ENCODE measurements at regions not wholly inside any gene's neighbourhood (a gene's known extent, or its start where the extent isn't known, plus 50 kb on each side); places are given as distances from the start of the nearest gene placed in this dataset.

DNA sequence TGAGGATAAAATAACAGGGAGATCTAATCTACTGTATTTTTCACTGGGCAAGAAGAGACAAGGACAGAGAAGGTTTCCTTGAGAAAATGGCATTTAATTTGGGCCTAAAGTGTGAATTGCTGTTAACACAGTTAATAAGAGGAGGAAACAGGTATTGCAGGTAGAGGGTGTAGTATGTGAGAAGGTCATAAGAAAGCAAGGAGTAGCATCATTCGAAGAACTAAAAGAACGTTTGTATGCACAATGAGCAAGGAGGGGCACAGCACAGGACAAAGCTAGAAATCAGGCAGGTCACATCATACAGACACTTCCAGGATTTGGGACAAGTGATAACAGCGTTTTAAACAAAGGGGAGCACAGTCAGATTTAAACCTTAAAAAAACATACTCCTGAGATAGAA, 85.1 kb upstream of the PLEKHA5 start:
- no CpG with 5 or more reads among the region's 3 CpGs for WGBS (ENCODE audit: extremely low coverage, insufficient coverage, low lambda C conversion rate)

DNA sequence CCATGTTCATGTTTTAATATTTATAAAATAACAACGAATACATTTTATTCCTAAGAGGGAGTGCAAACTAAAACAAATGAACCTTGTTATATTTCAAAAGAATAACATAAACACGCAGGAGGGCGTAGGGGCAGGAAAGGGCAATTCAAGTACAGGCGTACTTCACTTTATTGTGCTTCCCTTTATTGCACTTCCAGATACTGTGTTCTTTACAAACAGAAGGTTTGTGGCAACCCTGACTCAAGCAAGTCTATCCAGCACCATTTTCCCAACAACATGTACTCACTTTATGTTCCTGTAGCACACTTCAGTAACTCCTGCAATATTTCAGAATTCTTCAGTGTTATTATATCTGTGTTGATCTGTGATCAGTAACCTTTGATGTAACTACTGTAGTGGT, 84.6 kb upstream of the PLEKHA5 start:
- H3K4me1 ChIP-seq (ENCODE audit: control insufficient read depth, low read depth, low read length), result no peaks in the 10 kb centered on the region
- no peak overlapping the region for H2BK5ac ChIP-seq (ENCODE audit: low read length)
- no peaks in the 10 kb centered on the region for H3K27me3 ChIP-seq (ENCODE audit: insufficient read depth, low read length, poor library complexity)
- H3K23ac ChIP-seq (ENCODE audit: low read length), result no peak overlapping the region
- H4K8ac ChIP-seq (ENCODE audit: low read depth, low read length), result no peak overlapping the region
- WGBS (ENCODE audit: extremely low coverage, insufficient coverage, low lambda C conversion rate), result no CpG with 5 or more reads among the region's 4 CpGs
- H3K4me2 ChIP-seq (ENCODE audit: low read length), result no peak overlapping the region
- no peak for DNase-seq
- no peak overlapping the region for H2BK120ac ChIP-seq (ENCODE audit: low read depth, low read length)
- H3K9ac ChIP-seq (ENCODE audit: low read length), result no peak overlapping the region
- H3K79me1 ChIP-seq (ENCODE audit: low read length), result no peaks in the 10 kb centered on the region
- no peak overlapping the region for H3K4ac ChIP-seq (ENCODE audit: low read depth, low read length)
- H2BK15ac ChIP-seq (replicated peaks; ENCODE audit: low read depth), result no peak overlapping the region
- no peaks in the 10 kb centered on the region for H3K79me2 ChIP-seq (ENCODE audit: control insufficient read depth, insufficient read depth, low read length)
- no peak overlapping the region for H2AK5ac ChIP-seq (ENCODE audit: low read length)
- no peak overlapping the region for H4K5ac ChIP-seq (ENCODE audit: low read length)
- H3K18ac ChIP-seq (ENCODE audit: low read length), result no peak overlapping the region
- H3K56ac ChIP-seq (ENCODE audit: low read length), result no peak overlapping the region
- no peak overlapping the region for H3K4me3 ChIP-seq (ENCODE audit: low read length)
- no peaks in the 10 kb centered on the region for H3K36me3 ChIP-seq (ENCODE audit: control insufficient read depth, insufficient read depth, low read length)
- no peak overlapping the region for H3K27ac ChIP-seq (ENCODE audit: low read depth, low read length)

More for the DNA sequence above, 85.1 kb upstream of the PLEKHA5 start:
- no peak overlapping the region for H2BK15ac ChIP-seq (replicated peaks; ENCODE audit: low read depth)
- H3K27ac ChIP-seq (ENCODE audit: low read depth, low read length), result no peak overlapping the region
- H4K8ac ChIP-seq (ENCODE audit: low read depth, low read length), result no peak overlapping the region
- H3K79me1 ChIP-seq (ENCODE audit: low read length), result no peaks in the 10 kb centered on the region
- no peak overlapping the region for H2AK5ac ChIP-seq (ENCODE audit: low read length)
- no peak overlapping the region for H3K4me2 ChIP-seq (ENCODE audit: low read length)
- H3K79me2 ChIP-seq (ENCODE audit: control insufficient read depth, insufficient read depth, low read length), result no peaks in the 10 kb centered on the region
- no peak overlapping the region for H3K56ac ChIP-seq (ENCODE audit: low read length)
- H3K36me3 ChIP-seq (ENCODE audit: control insufficient read depth, insufficient read depth, low read length), result no peaks in the 10 kb centered on the region
- no peak overlapping the region for H3K9ac ChIP-seq (ENCODE audit: low read length)
- no peak overlapping the region for H3K4ac ChIP-seq (ENCODE audit: low read depth, low read length)
- no peaks in the 10 kb centered on the region for H3K4me1 ChIP-seq (ENCODE audit: control insufficient read depth, low read depth, low read length)
- DNase-seq, result no peak
- H3K27me3 ChIP-seq (ENCODE audit: insufficient read depth, low read length, poor library complexity), result no peaks in the 10 kb centered on the region
- H2BK120ac ChIP-seq (ENCODE audit: low read depth, low read length), result no peak overlapping the region
- no peak overlapping the region for H3K4me3 ChIP-seq (ENCODE audit: low read length)
- no peak overlapping the region for H4K5ac ChIP-seq (ENCODE audit: low read length)
- no peak overlapping the region for H2BK5ac ChIP-seq (ENCODE audit: low read length)
- H3K18ac ChIP-seq (ENCODE audit: low read length), result no peak overlapping the region
- H3K23ac ChIP-seq (ENCODE audit: low read length), result no peak overlapping the region

DNA sequence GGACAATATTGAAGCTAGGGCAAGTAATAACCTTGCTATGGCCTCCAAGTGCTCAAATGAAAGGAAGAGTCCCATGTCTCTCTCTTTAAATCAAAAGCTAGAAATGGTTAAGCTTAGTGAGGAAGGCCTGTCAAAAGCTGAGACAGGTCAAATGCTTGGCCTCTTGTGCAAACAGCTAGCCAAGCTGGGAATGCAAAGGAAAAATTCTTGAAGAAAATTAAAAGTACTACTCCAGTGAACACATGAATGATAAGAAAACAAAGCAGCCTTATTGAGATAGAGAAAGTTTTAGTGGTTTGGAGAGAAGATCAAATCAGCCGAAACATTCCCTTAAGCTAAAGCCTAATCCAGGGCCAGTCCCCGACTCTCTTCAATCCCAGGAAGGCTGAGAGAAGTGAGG, 84.1 kb upstream of the PLEKHA5 start:
- Histone ChIP-seq H3K9ac (ENCODE audit: low read length) (no peak overlapping the region), H3K79me1 (ENCODE audit: low read length) (no peaks in the 10 kb centered on the region), H3K4me2 (ENCODE audit: low read length) (no peak overlapping the region), H3K27me3 (ENCODE audit: insufficient read depth, low read length, poor library complexity) (no peaks in the 10 kb centered on the region), H3K23ac (ENCODE audit: low read length) (no peak overlapping the region), H3K18ac (ENCODE audit: low read length) (no peak overlapping the region), H2BK5ac (ENCODE audit: low read length) (no peak overlapping the region), H3K56ac (ENCODE audit: low read length) (no peak overlapping the region), H3K4me1 (ENCODE audit: control insufficient read depth, low read depth, low read length) (no peaks in the 10 kb centered on the region), H3K27ac (ENCODE audit: low read depth, low read length) (no peak overlapping the region), H3K36me3 (ENCODE audit: control insufficient read depth, insufficient read depth, low read length) (no peaks in the 10 kb centered on the region), H2BK15ac (replicated peaks; ENCODE audit: low read depth) (no peak overlapping the region), H3K4ac (ENCODE audit: low read depth, low read length) (no peak overlapping the region), H4K8ac (ENCODE audit: low read depth, low read length) (no peak overlapping the region), H2BK120ac (ENCODE audit: low read depth, low read length) (no peak overlapping the region), H3K79me2 (ENCODE audit: control insufficient read depth, insufficient read depth, low read length) (no peaks in the 10 kb centered on the region), H2AK5ac (ENCODE audit: low read length) (no peak overlapping the region), H4K5ac (ENCODE audit: low read length) (no peak overlapping the region), H3K4me3 (ENCODE audit: low read length) (no peak overlapping the region)
- no CpG with 5 or more reads among the region's 2 CpGs for WGBS (ENCODE audit: extremely low coverage, insufficient coverage, low lambda C conversion rate)
- no peak for DNase-seq

DNA sequence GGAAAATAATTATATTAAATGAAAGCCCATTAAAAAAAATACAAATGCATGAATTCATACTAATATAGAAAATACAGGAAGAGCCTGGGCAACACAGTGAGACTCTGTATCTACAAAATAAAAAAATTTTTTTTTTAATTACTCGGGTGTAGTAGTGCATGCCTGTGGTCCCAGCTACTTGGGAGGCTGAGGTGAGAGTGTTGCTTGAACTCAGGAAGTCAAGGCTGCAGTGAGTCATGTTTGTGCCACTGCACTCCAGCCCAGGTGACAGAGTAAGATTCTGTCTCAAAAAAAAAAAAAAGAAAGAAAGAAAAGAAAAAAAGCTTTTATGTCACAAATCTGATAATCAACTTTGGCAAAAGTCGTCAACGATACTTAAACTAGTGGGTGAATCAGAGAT, 80.6 kb upstream of the PLEKHA5 start:
- Histone ChIP-seq H3K79me1 (ENCODE audit: low read length) (no peaks in the 10 kb centered on the region), H3K56ac (ENCODE audit: low read length) (no peak overlapping the region), H3K27me3 (ENCODE audit: insufficient read depth, low read length, poor library complexity) (no peaks in the 10 kb centered on the region), H3K18ac (ENCODE audit: low read length) (no peak overlapping the region), H3K9ac (ENCODE audit: low read length) (no peak overlapping the region), H3K79me2 (ENCODE audit: control insufficient read depth, insufficient read depth, low read length) (no peaks in the 10 kb centered on the region), H2AK5ac (ENCODE audit: low read length) (no peak overlapping the region), H3K27ac (ENCODE audit: low read depth, low read length) (no peak overlapping the region), H3K4me3 (ENCODE audit: low read length) (no peak overlapping the region), H2BK5ac (ENCODE audit: low read length) (no peak overlapping the region), H4K5ac (ENCODE audit: low read length) (no peak overlapping the region), H2BK15ac (replicated peaks; ENCODE audit: low read depth) (no peak overlapping the region), H3K23ac (ENCODE audit: low read length) (no peak overlapping the region), H2BK120ac (ENCODE audit: low read depth, low read length) (no peak overlapping the region), H3K4me2 (ENCODE audit: low read length) (no peak overlapping the region), H4K8ac (ENCODE audit: low read depth, low read length) (no peak overlapping the region), H3K36me3 (ENCODE audit: control insufficient read depth, insufficient read depth, low read length) (no peaks in the 10 kb centered on the region), H3K4ac (ENCODE audit: low read depth, low read length) (no peak overlapping the region), H3K4me1 (ENCODE audit: control insufficient read depth, low read depth, low read length) (no peaks in the 10 kb centered on the region)
- no peak for DNase-seq
- no CpG with 5 or more reads among the region's 3 CpGs for WGBS (ENCODE audit: extremely low coverage, insufficient coverage, low lambda C conversion rate)

DNA sequence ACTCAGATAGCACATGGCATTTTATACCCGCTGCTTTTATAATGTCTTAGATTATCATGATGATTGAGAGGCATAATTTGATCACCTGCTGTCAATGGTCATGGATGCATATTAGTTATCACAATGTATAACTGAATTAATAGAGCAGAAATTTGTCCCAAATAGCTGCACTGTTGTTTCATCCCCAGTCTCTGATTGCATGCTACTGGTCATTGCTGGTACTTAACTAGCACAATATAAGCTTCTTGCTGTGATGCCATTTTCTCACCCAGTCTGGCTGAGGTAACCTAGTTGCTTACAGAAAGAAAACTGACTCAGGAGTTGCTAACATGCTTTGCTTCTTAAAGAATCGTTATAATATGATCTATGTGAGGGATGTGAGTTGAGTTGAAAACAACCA, 76.8 kb upstream of the PLEKHA5 start:
- Histone ChIP-seq H2BK15ac (replicated peaks; ENCODE audit: low read depth) (no peak overlapping the region), H4K5ac (ENCODE audit: low read length) (no peak overlapping the region), H2BK5ac (ENCODE audit: low read length) (no peak overlapping the region), H2AK5ac (ENCODE audit: low read length) (no peak overlapping the region), H3K18ac (ENCODE audit: low read length) (no peak overlapping the region), H2BK120ac (ENCODE audit: low read depth, low read length) (no peak overlapping the region), H3K79me2 (ENCODE audit: control insufficient read depth, insufficient read depth, low read length) (no peaks in the 10 kb centered on the region), H3K27ac (ENCODE audit: low read depth, low read length) (no peak overlapping the region), H3K4me1 (ENCODE audit: control insufficient read depth, low read depth, low read length) (no peaks in the 10 kb centered on the region), H3K4ac (ENCODE audit: low read depth, low read length) (no peak overlapping the region), H3K9ac (ENCODE audit: low read length) (no peak overlapping the region), H3K27me3 (ENCODE audit: insufficient read depth, low read length, poor library complexity) (no peaks in the 10 kb centered on the region), H4K8ac (ENCODE audit: low read depth, low read length) (no peak overlapping the region), H3K79me1 (ENCODE audit: low read length) (no peaks in the 10 kb centered on the region), H3K4me3 (ENCODE audit: low read length) (no peak overlapping the region), H3K36me3 (ENCODE audit: control insufficient read depth, insufficient read depth, low read length) (no peaks in the 10 kb centered on the region), H3K56ac (ENCODE audit: low read length) (no peak overlapping the region), H3K23ac (ENCODE audit: low read length) (no peak overlapping the region), H3K4me2 (ENCODE audit: low read length) (no peak overlapping the region)
- no CpG with 5 or more reads among the region's 2 CpGs for WGBS (ENCODE audit: extremely low coverage, insufficient coverage, low lambda C conversion rate)
- DNase-seq, result no peak

DNA sequence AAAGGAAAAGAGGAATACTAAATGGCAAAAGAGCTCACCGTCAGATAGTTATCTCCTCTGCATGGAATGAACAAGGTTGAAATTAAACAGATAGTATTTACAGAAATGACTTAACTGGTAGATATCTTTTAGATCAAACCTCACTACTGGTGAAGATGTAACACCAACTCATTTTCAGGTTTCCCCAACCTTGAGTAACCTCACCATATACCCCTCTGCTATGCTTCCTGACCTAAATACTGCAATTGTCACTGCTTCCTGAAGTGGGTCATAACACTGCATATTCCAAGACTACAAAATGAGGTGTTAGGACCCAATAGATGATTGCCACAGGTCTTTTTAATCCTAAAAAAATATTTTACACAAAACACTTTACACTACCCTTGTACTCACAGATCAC, 76.3 kb upstream of the PLEKHA5 start:
- Histone ChIP-seq H2BK15ac (replicated peaks; ENCODE audit: low read depth) (no peak overlapping the region), H3K4me2 (ENCODE audit: low read length) (no peak overlapping the region), H3K4ac (ENCODE audit: low read depth, low read length) (no peak overlapping the region), H3K27me3 (ENCODE audit: insufficient read depth, low read length, poor library complexity) (no peaks in the 10 kb centered on the region), H3K9ac (ENCODE audit: low read length) (no peak overlapping the region), H3K4me1 (ENCODE audit: control insufficient read depth, low read depth, low read length) (no peaks in the 10 kb centered on the region), H3K27ac (ENCODE audit: low read depth, low read length) (no peak overlapping the region), H3K18ac (ENCODE audit: low read length) (no peak overlapping the region), H4K8ac (ENCODE audit: low read depth, low read length) (no peak overlapping the region), H2AK5ac (ENCODE audit: low read length) (no peak overlapping the region), H3K56ac (ENCODE audit: low read length) (no peak overlapping the region), H3K36me3 (ENCODE audit: control insufficient read depth, insufficient read depth, low read length) (no peaks in the 10 kb centered on the region), H3K4me3 (ENCODE audit: low read length) (no peak overlapping the region), H2BK120ac (ENCODE audit: low read depth, low read length) (no peak overlapping the region), H2BK5ac (ENCODE audit: low read length) (no peak overlapping the region), H4K5ac (ENCODE audit: low read length) (no peak overlapping the region), H3K79me1 (ENCODE audit: low read length) (no peaks in the 10 kb centered on the region), H3K23ac (ENCODE audit: low read length) (no peak overlapping the region), H3K79me2 (ENCODE audit: control insufficient read depth, insufficient read depth, low read length) (no peaks in the 10 kb centered on the region)
- WGBS (ENCODE audit: extremely low coverage, insufficient coverage, low lambda C conversion rate), result no CpG with 5 or more reads among the region's 1 CpG
- no peak for DNase-seq
